Sigmoid colon (tissue), 6 donors: ENCODE measurements at regions not wholly inside any gene's neighbourhood (a gene's known extent, or its start where the extent isn't known, plus 50 kb on each side); places are given as distances from the start of the nearest gene placed in this dataset.

ENCODE experiments used
- DNase-seq: peaks from one replicate; pipeline ENCODE4 v3.0.0-alpha.2; 2019
- H3K27ac ChIP-seq, 4 donors: fragments of 200-600 bp; sonication (generic); one replicate each; pipeline ENCODE4 v1.5.1; 2016 to 2019; ENCODE audit warnings: mild to moderate bottlenecking in 1 of 4
- H3K27me3 ChIP-seq, 3 donors: fragments of 200-600 bp; sonication (generic); one replicate each; pipeline ENCODE4 v1.5.1; 2019; ENCODE audit warnings: mild to moderate bottlenecking in 1 of 3
- H3K36me3 ChIP-seq, 4 donors: fragments of 200-600 bp; sonication (generic); one replicate each; pipeline ENCODE4 v1.5.1; 2016 to 2019
- H3K4me1 ChIP-seq, 4 donors: fragments of 200-600 bp; sonication (generic); one replicate each; pipeline ENCODE4 v1.5.1; 2017 to 2019
- H3K4me3 ChIP-seq, 4 donors: fragments of 200-600 bp; sonication (generic); one replicate each; pipeline ENCODE4 v1.5.1; 2017 to 2019; ENCODE audit warnings: mild to moderate bottlenecking in 2 of 4, moderate library complexity in 1 of 4
- H3K9me3 ChIP-seq, 4 donors: fragments of 200-600 bp in 3 of 4; sonication (generic) in 3 of 4; one replicate each; pipeline versions ENCODE4 v1.5.1 to v1.6.1; 2013 to 2019
- EP300 ChIP-seq, 4 donors: sonication (generic); formaldehyde crosslinking; IDR thresholded peaks; one replicate each; pipeline ENCODE4 v1.6.1; 2017; ENCODE audit warnings: antibody characterized with exemption in 4 of 4
- POLR2A ChIP-seq, 2 donors: fragments of 450-650 bp; IDR thresholded peaks; one replicate each; pipeline ENCODE4 v1.6.1; 2016; ENCODE audit warnings: antibody characterized with exemption in 2 of 2, mild to moderate bottlenecking in 2 of 2, moderate library complexity in 2 of 2
- POLR2AphosphoS5 ChIP-seq, 4 donors: sonication (generic); formaldehyde crosslinking; IDR thresholded peaks; one replicate each; pipeline ENCODE4 v1.6.1; 2017; ENCODE audit warnings: antibody characterized with exemption in 4 of 4
- WGBS, 2 donors: extraction: QIAGEN DNeasy Blood & Tissue Kit; methylation state at CpG; one replicate each; pipeline ENCODE4 v1.1.7; 2013; 5-methylcytosine and 5-hydroxymethylcytosine counted together
- intact Hi-C: fragments of 100-400 bp; cut with DNase I; formaldehyde crosslinking; loops from one replicate; pipeline ENCODE4 v1.15.1; 2023
- TF ChIP-seq, protein P1 (sequence below), 4 experiments: fragments of 450-650 bp in 3 of 4; fragments of 200-600 bp in 1 of 4; IDR thresholded peaks; one replicate each; pipeline ENCODE4 v1.5.1; 2016 to 2019; ENCODE audit warnings: antibody characterized with exemption in 4 of 4, mild to moderate bottlenecking in 3 of 4, moderate library complexity in 2 of 4
- donor health status: healthy with polysubstance abuse.
- donor health status: healthy.

DNA sequence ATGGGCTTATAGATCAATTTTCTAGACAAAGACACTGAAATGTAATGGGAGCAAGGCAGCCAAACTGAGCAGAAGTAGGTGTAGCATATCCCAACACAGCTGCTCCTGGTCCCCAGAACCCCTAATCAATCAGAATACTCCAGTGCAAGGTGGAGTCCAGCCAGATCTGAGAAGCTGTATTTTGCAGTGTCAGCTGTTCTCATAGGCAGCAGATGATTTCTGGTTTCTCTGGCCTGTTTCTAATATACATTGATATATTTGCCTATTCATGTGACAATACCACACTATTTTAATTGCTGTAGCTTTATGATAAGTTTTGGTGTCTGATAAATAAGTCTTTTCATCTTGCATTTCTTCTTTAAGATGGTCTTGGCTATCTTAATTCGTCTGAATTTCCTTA lies 117.4 kb upstream of the STARD3NL start:
- no peak overlapping the region for H3K4me3 ChIP-seq
- no peaks in the 10 kb centered on the region for H3K27me3 ChIP-seq
- intact Hi-C loops: no loop called here
- H3K36me3 ChIP-seq: no peaks in the 10 kb centered on the region
- H3K4me1 ChIP-seq: no peaks in the 10 kb centered on the region
- TF ChIP-seq POLR2A (IDR thresholded peaks at IDR 0.05) (no peak), EP300 (IDR thresholded peaks at IDR 0.05) (no peak), POLR2AphosphoS5 (IDR thresholded peaks at IDR 0.05) (no peak)
- TF ChIP-seq, protein P1, sequence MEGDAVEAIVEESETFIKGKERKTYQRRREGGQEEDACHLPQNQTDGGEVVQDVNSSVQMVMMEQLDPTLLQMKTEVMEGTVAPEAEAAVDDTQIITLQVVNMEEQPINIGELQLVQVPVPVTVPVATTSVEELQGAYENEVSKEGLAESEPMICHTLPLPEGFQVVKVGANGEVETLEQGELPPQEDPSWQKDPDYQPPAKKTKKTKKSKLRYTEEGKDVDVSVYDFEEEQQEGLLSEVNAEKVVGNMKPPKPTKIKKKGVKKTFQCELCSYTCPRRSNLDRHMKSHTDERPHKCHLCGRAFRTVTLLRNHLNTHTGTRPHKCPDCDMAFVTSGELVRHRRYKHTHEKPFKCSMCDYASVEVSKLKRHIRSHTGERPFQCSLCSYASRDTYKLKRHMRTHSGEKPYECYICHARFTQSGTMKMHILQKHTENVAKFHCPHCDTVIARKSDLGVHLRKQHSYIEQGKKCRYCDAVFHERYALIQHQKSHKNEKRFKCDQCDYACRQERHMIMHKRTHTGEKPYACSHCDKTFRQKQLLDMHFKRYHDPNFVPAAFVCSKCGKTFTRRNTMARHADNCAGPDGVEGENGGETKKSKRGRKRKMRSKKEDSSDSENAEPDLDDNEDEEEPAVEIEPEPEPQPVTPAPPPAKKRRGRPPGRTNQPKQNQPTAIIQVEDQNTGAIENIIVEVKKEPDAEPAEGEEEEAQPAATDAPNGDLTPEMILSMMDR (IDR thresholded peaks at IDR 0.05): no peak
- DNase-seq: no peak
- no peaks in the 10 kb centered on the region for H3K9me3 ChIP-seq
- WGBS, 2 donors: 88 to 90% methylated on average over 1 of the region's 1 CpG
- H3K27ac ChIP-seq: no peak overlapping the region

GRCh38 chr7:38066391-38066790 lies 111.7 kb upstream of the STARD3NL start:
- TF ChIP-seq, protein P1 (IDR thresholded peaks at IDR 0.05): no peak
- no peak for TF ChIP-seq EP300 (IDR thresholded peaks at IDR 0.05)
- TF ChIP-seq POLR2A (IDR thresholded peaks at IDR 0.05): no peak
- no peak for TF ChIP-seq POLR2AphosphoS5 (IDR thresholded peaks at IDR 0.05)
- 78 to 85% methylated on average over 5 of the region's 5 CpGs for WGBS, 2 donors
- Histone ChIP-seq H3K27ac (no peak overlapping the region), H3K4me3 (no peak overlapping the region), H3K4me1 (no peaks in the 10 kb centered on the region), H3K36me3 (no peaks in the 10 kb centered on the region), H3K9me3 (no peaks in the 10 kb centered on the region), H3K27me3 (no peaks in the 10 kb centered on the region)
- no peak for DNase-seq
- intact Hi-C loops: no loop called here

- 74 to 81% methylated on average over 2 of the region's 2 CpGs for WGBS, 2 donors
- no peak overlapping the region for H3K27ac ChIP-seq
- H3K36me3 ChIP-seq: no peaks in the 10 kb centered on the region
- intact Hi-C loops: no loop called here
- no peaks in the 10 kb centered on the region for H3K4me1 ChIP-seq
- no peaks in the 10 kb centered on the region for H3K27me3 ChIP-seq
- no peak for DNase-seq
- H3K4me3 ChIP-seq: no peak overlapping the region
- no peak for TF ChIP-seq POLR2A (IDR thresholded peaks at IDR 0.05)
- TF ChIP-seq, protein P1 (IDR thresholded peaks at IDR 0.05): no peak
- no peak for TF ChIP-seq POLR2AphosphoS5 (IDR thresholded peaks at IDR 0.05)
- no peak for TF ChIP-seq EP300 (IDR thresholded peaks at IDR 0.05)
- H3K9me3 ChIP-seq: no peaks in the 10 kb centered on the region
These were observed 109.6 kb upstream of the STARD3NL start for GRCh38 chr7:38068461-38068860.

DNA sequence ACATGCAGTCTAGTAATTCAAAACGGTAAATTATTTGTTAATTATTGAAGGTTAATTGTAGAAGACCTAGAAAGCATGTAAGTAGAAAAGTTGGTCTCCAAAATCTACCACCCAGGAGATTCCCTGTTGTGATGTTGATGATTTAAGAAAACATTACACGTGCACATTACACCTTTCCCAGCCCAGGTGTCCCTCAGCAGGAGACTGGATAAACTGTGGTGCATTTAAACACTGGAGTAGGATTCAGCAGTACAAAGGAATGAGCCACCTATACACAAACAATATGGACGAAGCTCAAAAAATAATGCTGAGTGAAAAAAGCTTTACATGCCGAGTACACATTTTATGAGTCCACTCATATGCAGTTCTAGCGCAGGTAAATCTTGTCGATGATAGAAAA lies 109.0 kb upstream of the STARD3NL start:
- 82 to 87% methylated on average over 6 of the region's 6 CpGs for WGBS, 2 donors
- no peak for TF ChIP-seq EP300 (IDR thresholded peaks at IDR 0.05)
- TF ChIP-seq POLR2A (IDR thresholded peaks at IDR 0.05): no peak
- TF ChIP-seq, protein P1 (IDR thresholded peaks at IDR 0.05): no peak
- TF ChIP-seq POLR2AphosphoS5 (IDR thresholded peaks at IDR 0.05): no peak
- Histone ChIP-seq H3K27ac (no peak overlapping the region), H3K27me3 (no peaks in the 10 kb centered on the region), H3K4me3 (no peak overlapping the region), H3K36me3 (no peaks in the 10 kb centered on the region), H3K9me3 (no peaks in the 10 kb centered on the region), H3K4me1 (no peaks in the 10 kb centered on the region)
- no peak for DNase-seq
- intact Hi-C loops: no loop called here

- intact Hi-C loops: no loop called here
- Histone ChIP-seq H3K4me1 (no peaks in the 10 kb centered on the region), H3K27ac (no peak overlapping the region), H3K4me3 (no peak overlapping the region), H3K36me3 (no peaks in the 10 kb centered on the region), H3K27me3 (no peaks in the 10 kb centered on the region), H3K9me3 (no peaks in the 10 kb centered on the region)
- 33 to 41% methylated on average over 1 of the region's 1 CpG for WGBS, 2 donors
- TF ChIP-seq, protein P1 (IDR thresholded peaks at IDR 0.05): peak in 2 of 4 experiments; percentile 8 to 21
- no peak for TF ChIP-seq POLR2A (IDR thresholded peaks at IDR 0.05)
- DNase-seq: no peak
These were observed 107.3 kb upstream of the STARD3NL start for GRCh38 chr7:38070718-38071117.
